HG03571 (cell line): ENCODE measurements at regions not wholly inside any gene's neighbourhood (a gene's known extent, or its start where the extent isn't known, plus 50 kb on each side); places are given as distances from the start of the nearest gene placed in this dataset.

Experiments used
- ATAC-seq: cut with Tn5 transposase; IDR thresholded peaks from one replicate; pipeline ENCODE4 v1.9.1; 2021; ENCODE audit not compliant: unreplicated experiment

GRCh38 chr7:41834805-41835694 is 132.2 kb upstream of the INHBA start:
- no peak for ATAC-seq

- no peak for ATAC-seq
Observed at GRCh38 chr7:41832941-41833340, 130.1 kb upstream of the INHBA start.

GRCh38 chr7:41830271-41830670 is 127.4 kb upstream of the INHBA start:
- ATAC-seq = no peak

- no peak for ATAC-seq
Observed at GRCh38 chr7:41828911-41829310, 126.0 kb upstream of the INHBA start.

- ATAC-seq = no peak
Observed at GRCh38 chr7:41826641-41827040, 123.8 kb upstream of the INHBA start.

GRCh38 chr7:41825927-41826480 is 123.1 kb upstream of the INHBA start:
- no peak for ATAC-seq

GRCh38 chr7:41824284-41824683 is 121.4 kb upstream of the INHBA start:
- ATAC-seq = no peak

GRCh38 chr7:41822259-41822817 is 119.4 kb upstream of the INHBA start:
- ATAC-seq = no peak

GRCh38 chr7:41821521-41822213 is 118.8 kb upstream of the INHBA start:
- no peak for ATAC-seq

GRCh38 chr7:41820111-41820671 is 117.3 kb upstream of the INHBA start:
- no peak for ATAC-seq

- ATAC-seq = no peak
Observed at GRCh38 chr7:41819645-41820044, 116.8 kb upstream of the INHBA start.

GRCh38 chr7:41818765-41819398 is 116.0 kb upstream of the INHBA start:
- ATAC-seq = no peak

- no peak for ATAC-seq
Observed at GRCh38 chr7:41817386-41817785, 114.5 kb upstream of the INHBA start.

GRCh38 chr7:41816111-41816510 is 113.2 kb upstream of the INHBA start:
- peak; percentile 65 for ATAC-seq

- no peak for ATAC-seq
Observed at GRCh38 chr7:41814888-41815287, 112.0 kb upstream of the INHBA start.

- ATAC-seq = no peak
Observed at GRCh38 chr7:41813286-41813685, 110.4 kb upstream of the INHBA start.

GRCh38 chr7:41811941-41812340 is 109.1 kb upstream of the INHBA start:
- no peak for ATAC-seq

- ATAC-seq = peak; percentile 79
Observed at GRCh38 chr7:41809940-41810576, 107.2 kb upstream of the INHBA start.

GRCh38 chr7:41809529-41809939 is 106.6 kb upstream of the INHBA start:
- no peak for ATAC-seq

- ATAC-seq = no peak
Observed at GRCh38 chr7:41809116-41809515, 106.2 kb upstream of the INHBA start.
